PFSK-1 (cell line): ENCODE measurements at regions not wholly inside any gene's neighbourhood (a gene's known extent, or its start where the extent isn't known, plus 50 kb on each side); places are given as distances from the start of the nearest gene placed in this dataset.

Experiments
- FOXP2 ChIP-seq: optimal IDR thresholded peaks from 2 replicates; pipeline ENCODE3; 2011; ENCODE audit warnings: borderline replicate concordance, control low read depth, inconsistent platforms; ENCODE audit not compliant: insufficient read depth; ENCODE audit errors: extremely low read length, extremely low read depth
- POLR2AphosphoS5 ChIP-seq: IDR thresholded peaks from 2 replicates; pipeline ENCODE4 v1.6.1; 2012; ENCODE audit warnings: low read depth, mild to moderate bottlenecking, control low read depth, low read length, moderate library complexity
- REST ChIP-seq, 2 experiments: IDR thresholded peaks; 2 replicates each; pipeline versions ENCODE4 v1.6.1 to v1.8.0; 2011 to 2012; ENCODE audit warnings: low read depth in 2 of 2, low read length in 2 of 2, control low read depth in 1 of 2, inconsistent platforms in 1 of 2, mild to moderate bottlenecking in 1 of 2, moderate library complexity in 1 of 2; ENCODE audit not compliant: insufficient read depth in 1 of 2
- SIN3A ChIP-seq: IDR thresholded peaks from 2 replicates; pipeline ENCODE4 v1.6.1; 2012; ENCODE audit warnings: mild to moderate bottlenecking, low read length, moderate library complexity, borderline replicate concordance; ENCODE audit not compliant: insufficient read depth
- TAF1 ChIP-seq: IDR thresholded peaks from 2 replicates; pipeline ENCODE4 v1.6.1; 2012; ENCODE audit warnings: low read length, control low read depth, borderline replicate concordance; ENCODE audit not compliant: insufficient read depth

GRCh38 chr13:30100226-30100625 is 207.1 kb downstream of the KATNAL1 start:
- TF ChIP-seq TAF1 (no peak), POLR2AphosphoS5 (no peak), REST (IDR thresholded peaks at IDR 0.05; ENCODE audit: insufficient read depth in 1 of 2, low read depth in 2 of 2, low read length in 2 of 2) (no peak), SIN3A (no peak), FOXP2 (no peak)
